GM12878 (cell line): ENCODE measurements at regions not wholly inside any gene's neighbourhood (a gene's known extent, or its start where the extent isn't known, plus 50 kb on each side); places are given as distances from the start of the nearest gene placed in this dataset.

ENCODE experiments used
- DPF2 ChIP-seq: fragments of 450-650 bp; IDR thresholded peaks from 2 replicates; pipeline ENCODE4 v1.6.1; 2017; ENCODE audit warnings: mild to moderate bottlenecking
- ESRRA ChIP-seq: IDR thresholded peaks from 2 replicates; pipeline ENCODE4 v1.6.1; 2012; ENCODE audit warnings: mild to moderate bottlenecking, low read length, improper control_type of control experiment
- JUNB ChIP-seq: IDR thresholded peaks from 2 replicates; pipeline ENCODE4 v1.6.1; 2016; ENCODE audit warnings: antibody characterized with exemption, mild to moderate bottlenecking
- NBN ChIP-seq: fragments of 450-650 bp; IDR thresholded peaks from 2 replicates; pipeline ENCODE4 v1.6.1; 2016
- NKRF ChIP-seq: fragments of 450-650 bp; conservative IDR thresholded peaks from 2 replicates; pipeline ENCODE4 v1.6.1; 2017; ENCODE audit warnings: mild to moderate bottlenecking, moderate library complexity
- POLR2A ChIP-seq: IDR thresholded peaks from 2 replicates; pipeline ENCODE4 v1.6.1; 2011; ENCODE audit warnings: low read depth, mild to moderate bottlenecking, low read length
- ZZZ3 ChIP-seq: IDR thresholded peaks from 2 replicates; pipeline ENCODE4 v1.6.1; 2011; ENCODE audit warnings: low read depth; ENCODE audit not compliant: control insufficient read depth, insufficient read length
- TF ChIP-seq, protein P1 (sequence below), 3 experiments: IDR thresholded peaks in 2 of 3; conservative IDR thresholded peaks in 1 of 3; 2 replicates each; pipeline ENCODE4 v1.5.1; 2011; ENCODE audit warnings: low read depth in 3 of 3, low read length in 3 of 3, mild to moderate bottlenecking in 3 of 3, control low read depth in 2 of 3, moderate library complexity in 2 of 3, inconsistent platforms in 1 of 3, mixed read lengths in 1 of 3; ENCODE audit not compliant: control insufficient read depth in 2 of 3, insufficient read depth in 1 of 3; ENCODE audit errors: extremely low read depth in 1 of 3

DNA sequence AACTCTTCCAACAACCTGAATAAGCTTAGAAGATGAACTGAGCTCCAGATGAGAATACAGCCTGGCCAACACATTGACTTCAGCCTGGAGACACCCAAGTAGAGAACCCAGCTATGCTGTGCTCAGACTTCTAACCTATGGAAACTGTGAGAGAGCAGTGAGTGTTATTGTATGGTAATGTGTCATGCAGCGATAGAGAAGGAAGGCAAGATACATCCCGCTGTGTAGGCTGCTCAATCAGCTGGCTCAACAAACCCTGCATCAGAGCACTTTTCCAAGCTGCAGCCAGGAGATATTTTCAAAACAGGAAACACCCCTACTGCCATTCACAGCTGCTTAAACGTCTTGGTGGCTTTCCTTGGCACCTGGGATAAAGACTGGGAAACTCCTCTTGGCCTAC is 321.3 kb downstream of the SIPA1L2 start:
- TF ChIP-seq NKRF (no peak), DPF2 (no peak), ESRRA (no peak), NBN (no peak), JUNB (no peak), POLR2A (no peak), ZZZ3 (no peak)
- TF ChIP-seq, protein P1, sequence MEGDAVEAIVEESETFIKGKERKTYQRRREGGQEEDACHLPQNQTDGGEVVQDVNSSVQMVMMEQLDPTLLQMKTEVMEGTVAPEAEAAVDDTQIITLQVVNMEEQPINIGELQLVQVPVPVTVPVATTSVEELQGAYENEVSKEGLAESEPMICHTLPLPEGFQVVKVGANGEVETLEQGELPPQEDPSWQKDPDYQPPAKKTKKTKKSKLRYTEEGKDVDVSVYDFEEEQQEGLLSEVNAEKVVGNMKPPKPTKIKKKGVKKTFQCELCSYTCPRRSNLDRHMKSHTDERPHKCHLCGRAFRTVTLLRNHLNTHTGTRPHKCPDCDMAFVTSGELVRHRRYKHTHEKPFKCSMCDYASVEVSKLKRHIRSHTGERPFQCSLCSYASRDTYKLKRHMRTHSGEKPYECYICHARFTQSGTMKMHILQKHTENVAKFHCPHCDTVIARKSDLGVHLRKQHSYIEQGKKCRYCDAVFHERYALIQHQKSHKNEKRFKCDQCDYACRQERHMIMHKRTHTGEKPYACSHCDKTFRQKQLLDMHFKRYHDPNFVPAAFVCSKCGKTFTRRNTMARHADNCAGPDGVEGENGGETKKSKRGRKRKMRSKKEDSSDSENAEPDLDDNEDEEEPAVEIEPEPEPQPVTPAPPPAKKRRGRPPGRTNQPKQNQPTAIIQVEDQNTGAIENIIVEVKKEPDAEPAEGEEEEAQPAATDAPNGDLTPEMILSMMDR (IDR thresholded peaks at IDR 0.05 in 2 of 3, conservative IDR thresholded peaks at IDR 0.05 in 1 of 3; ENCODE audit: control insufficient read depth in 2 of 3, extremely low read depth in 1 of 3, insufficient read depth in 1 of 3, low read depth in 3 of 3, low read length in 3 of 3) = no peak
